ENCODE measurements at regions not wholly inside any gene's neighbourhood (a gene's known extent, or its start where the extent isn't known, plus 50 kb on each side); places are given as distances from the start of the nearest gene placed in this dataset.

- no peak overlapping the region for H3K4me3 Mint-ChIP-seq
- H3K4me1 Mint-ChIP-seq: no peaks in the 10 kb centered on the region
- H3K27me3 Mint-ChIP-seq (ENCODE audit: low read depth): no peaks in the 10 kb centered on the region
- TF ChIP-seq CTCF (IDR thresholded peaks at IDR 0.05; ENCODE audit: unreplicated experiment): no peak
- H3K27ac Mint-ChIP-seq: no peak overlapping the region
- peaks cover 30% of the 10 kb centered on the region for H3K9me3 Mint-ChIP-seq
- no peak for DNase-seq (ENCODE audit: low spot score in 2 of 2, unreplicated experiment in 2 of 2)
- H3K36me3 Mint-ChIP-seq: peaks cover 2% of the 10 kb centered on the region
Measured at GRCh38 chr2:116442418-116442817, 1372.1 kb upstream of the DDX18 start.

- DNase-seq (ENCODE audit: low spot score in 2 of 2, unreplicated experiment in 2 of 2): no peak
- Mint-ChIP-seq H3K36me3 (peaks cover 2% of the 10 kb centered on the region), H3K4me3 (no peak overlapping the region), H3K4me1 (peaks cover 2% of the 10 kb centered on the region), H3K9me3 (peaks cover 30% of the 10 kb centered on the region), H3K27me3 (ENCODE audit: low read depth) (no peaks in the 10 kb centered on the region), H3K27ac (no peak overlapping the region)
- no peak for TF ChIP-seq CTCF (IDR thresholded peaks at IDR 0.05; ENCODE audit: unreplicated experiment)
Measured at GRCh38 chr2:116444256-116444872, 1370.1 kb upstream of the DDX18 start.

- TF ChIP-seq CTCF (IDR thresholded peaks at IDR 0.05; ENCODE audit: unreplicated experiment): no peak
- Mint-ChIP-seq H3K27me3 (ENCODE audit: low read depth) (no peaks in the 10 kb centered on the region), H3K4me3 (no peak overlapping the region), H3K27ac (no peak overlapping the region), H3K9me3 (peaks cover 35% of the 10 kb centered on the region), H3K36me3 (peaks cover 6% of the 10 kb centered on the region), H3K4me1 (peaks cover 2% of the 10 kb centered on the region)
- no peak for DNase-seq (ENCODE audit: low spot score in 2 of 2, unreplicated experiment in 2 of 2)
Measured at GRCh38 chr2:116450990-116451389, 1363.5 kb upstream of the DDX18 start.

- DNase-seq (ENCODE audit: low spot score in 2 of 2, unreplicated experiment in 2 of 2): no peak
- Mint-ChIP-seq H3K4me1 (peaks cover 2% of the 10 kb centered on the region), H3K36me3 (peaks cover 6% of the 10 kb centered on the region), H3K9me3 (peaks cover 32% of the 10 kb centered on the region), H3K27me3 (ENCODE audit: low read depth) (no peaks in the 10 kb centered on the region), H3K27ac (no peak overlapping the region), H3K4me3 (no peak overlapping the region)
- TF ChIP-seq CTCF (IDR thresholded peaks at IDR 0.05; ENCODE audit: unreplicated experiment): no peak
Measured at GRCh38 chr2:116452651-116453050, 1361.8 kb upstream of the DDX18 start.

GRCh38 chr2:116456429-116456828 is 1358.1 kb upstream of the DDX18 start:
- Mint-ChIP-seq H3K4me3 (no peak overlapping the region), H3K27me3 (ENCODE audit: low read depth) (no peaks in the 10 kb centered on the region), H3K4me1 (no peaks in the 10 kb centered on the region), H3K27ac (no peak overlapping the region), H3K9me3 (peaks cover 32% of the 10 kb centered on the region), H3K36me3 (peaks cover 6% of the 10 kb centered on the region)
- DNase-seq (ENCODE audit: low spot score in 2 of 2, unreplicated experiment in 2 of 2): no peak
- no peak for TF ChIP-seq CTCF (IDR thresholded peaks at IDR 0.05; ENCODE audit: unreplicated experiment)

GRCh38 chr2:116467243-116467642 is 1347.2 kb upstream of the DDX18 start:
- H3K27ac Mint-ChIP-seq: no peak overlapping the region
- peaks cover 36% of the 10 kb centered on the region for H3K9me3 Mint-ChIP-seq
- no peaks in the 10 kb centered on the region for H3K27me3 Mint-ChIP-seq (ENCODE audit: low read depth)
- no peak for TF ChIP-seq CTCF (IDR thresholded peaks at IDR 0.05; ENCODE audit: unreplicated experiment)
- H3K4me3 Mint-ChIP-seq: no peak overlapping the region
- no peaks in the 10 kb centered on the region for H3K36me3 Mint-ChIP-seq
- no peak for DNase-seq (ENCODE audit: low spot score in 2 of 2, unreplicated experiment in 2 of 2)
- H3K4me1 Mint-ChIP-seq: no peaks in the 10 kb centered on the region

All from mesothelial cell of epicardium (in vitro differentiated cells).